ENCODE measurements at regions not wholly inside any gene's neighbourhood (a gene's known extent, or its start where the extent isn't known, plus 50 kb on each side); places are given as distances from the start of the nearest gene placed in this dataset.

- DNase-seq: no peak
Observed at GRCh38 chr3:132196113-132196512, 121.1 kb upstream of the ACP3 start.

- DNase-seq: no peak
Observed at GRCh38 chr3:132198516-132198915, 118.7 kb upstream of the ACP3 start.

- no peak for DNase-seq
Observed at GRCh38 chr3:132199451-132199850, 117.8 kb upstream of the ACP3 start.

GRCh38 chr3:132202586-132202985 lies 114.6 kb upstream of the ACP3 start:
- no peak for DNase-seq

GRCh38 chr3:132203889-132204596 lies 113.2 kb upstream of the ACP3 start:
- no peak for DNase-seq

- no peak for DNase-seq
Observed at GRCh38 chr3:132205609-132206008, 111.6 kb upstream of the ACP3 start.

DNA sequence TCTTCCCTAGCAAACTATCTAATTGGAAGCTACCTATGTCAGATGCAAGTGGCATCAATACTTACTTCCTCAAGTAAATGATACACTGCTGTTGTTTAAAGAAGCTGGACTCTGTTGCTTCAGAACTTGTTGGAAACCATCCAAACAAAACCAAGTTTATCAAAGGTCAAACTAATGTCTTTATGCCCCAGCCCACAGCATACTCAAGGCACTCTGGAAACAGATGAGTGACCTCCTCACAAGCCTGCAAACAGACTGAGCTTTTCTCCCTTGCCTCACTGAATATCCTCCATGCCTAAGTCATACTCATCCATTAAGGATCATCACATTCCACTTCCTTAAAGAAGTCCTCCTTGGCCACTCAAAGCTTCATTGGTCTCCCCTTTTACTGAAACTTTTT lies 107.4 kb upstream of the ACP3 start:
- DNase-seq: no peak

DNA sequence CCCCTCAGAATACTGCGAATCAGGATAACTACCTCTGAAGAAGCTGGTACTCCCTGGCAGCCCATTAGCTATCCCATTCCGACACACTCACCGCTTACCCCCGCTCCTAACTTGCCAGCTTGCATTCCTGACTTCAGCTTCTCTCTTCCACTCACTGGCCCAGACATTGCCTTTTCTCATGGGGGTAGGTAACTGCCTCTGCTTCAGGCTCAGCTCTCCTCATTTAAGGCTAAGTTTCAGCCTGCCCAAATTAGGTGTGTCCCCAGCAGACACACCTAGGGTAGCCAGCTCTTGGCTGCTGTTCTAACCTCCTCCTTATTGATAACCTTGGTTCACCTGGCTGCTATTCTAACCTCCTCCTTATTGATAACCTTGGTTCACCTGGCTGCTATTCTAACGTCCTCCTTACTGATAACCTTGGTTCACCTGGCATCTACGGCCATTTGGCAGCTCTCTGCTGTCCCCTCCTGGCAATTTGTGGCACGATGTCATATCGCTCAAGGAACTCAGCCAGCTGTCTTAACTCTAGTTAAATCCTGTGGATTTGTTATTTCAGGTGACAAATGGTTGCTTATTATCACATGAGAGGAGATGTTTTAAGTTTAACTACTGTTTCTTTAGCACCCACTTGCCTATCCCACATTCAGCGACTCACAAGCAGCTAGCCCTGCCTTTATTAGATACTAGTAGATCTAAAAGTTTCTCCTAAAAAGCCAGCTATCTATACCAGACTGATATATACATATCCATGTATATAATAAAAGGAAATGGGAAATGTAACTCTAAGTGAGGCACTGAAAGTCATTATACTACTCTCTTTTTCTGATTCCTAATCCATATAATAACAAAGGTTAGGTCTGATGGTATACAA lies 106.5 kb upstream of the ACP3 start:
- no peak for DNase-seq

GRCh38 chr3:132211896-132212295 lies 105.3 kb upstream of the ACP3 start:
- DNase-seq: no peak

- DNase-seq: no peak
Observed at GRCh38 chr3:132218817-132219755, 98.1 kb upstream of the ACP3 start.

DNA sequence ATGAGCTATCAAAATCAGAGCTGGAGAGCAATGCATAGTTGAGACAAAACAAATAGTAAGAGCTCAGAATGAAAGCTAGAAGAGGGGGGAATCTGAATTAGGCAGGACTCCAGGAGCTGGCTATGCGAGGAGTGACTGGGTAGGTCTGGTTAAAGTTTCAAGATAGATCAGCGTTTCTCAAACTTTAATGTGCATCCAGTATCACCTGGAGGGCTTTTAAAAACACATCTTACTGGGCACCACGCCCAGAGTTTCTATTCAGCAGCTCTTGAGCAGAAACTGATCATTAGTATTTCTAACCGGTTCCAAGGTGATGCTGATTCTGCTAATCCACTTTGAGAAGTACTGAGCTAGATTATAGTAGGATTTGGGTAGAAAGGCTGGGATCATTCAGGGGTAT lies 96.2 kb upstream of the ACP3 start:
- peak; percentile 80 for DNase-seq

- DNase-seq: peak; percentile 97
Observed at GRCh38 chr3:132222868-132223538, 94.2 kb upstream of the ACP3 start.

- no peak for DNase-seq
Observed at GRCh38 chr3:132225664-132226063, 91.5 kb upstream of the ACP3 start.

DNA sequence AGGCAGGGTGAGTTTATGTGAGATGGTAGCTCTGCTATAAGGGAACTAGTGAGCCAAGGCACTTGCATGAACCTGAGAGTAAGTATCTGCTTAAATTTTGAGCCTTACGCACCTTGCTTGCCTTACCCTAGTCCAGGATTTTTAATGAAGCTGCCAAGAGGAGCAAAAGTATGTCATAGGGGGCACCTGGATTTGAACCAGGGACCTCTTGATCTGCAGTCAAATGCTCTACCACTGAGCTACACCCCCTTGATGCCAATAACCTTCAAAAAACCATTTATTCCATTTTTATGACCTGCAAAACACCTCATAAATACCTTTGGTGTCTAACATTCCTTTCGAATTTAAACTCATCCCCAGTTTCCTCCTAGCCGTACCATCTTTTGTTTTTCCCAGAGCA lies 88.3 kb upstream of the ACP3 start:
- no peak for DNase-seq

GRCh38 chr3:132229641-132230040 lies 87.6 kb upstream of the ACP3 start:
- DNase-seq: no peak

- DNase-seq: no peak
Observed at GRCh38 chr3:132230156-132231000, 86.8 kb upstream of the ACP3 start.

- DNase-seq: no peak
Observed at GRCh38 chr3:132231633-132232032, 85.6 kb upstream of the ACP3 start.

DNA sequence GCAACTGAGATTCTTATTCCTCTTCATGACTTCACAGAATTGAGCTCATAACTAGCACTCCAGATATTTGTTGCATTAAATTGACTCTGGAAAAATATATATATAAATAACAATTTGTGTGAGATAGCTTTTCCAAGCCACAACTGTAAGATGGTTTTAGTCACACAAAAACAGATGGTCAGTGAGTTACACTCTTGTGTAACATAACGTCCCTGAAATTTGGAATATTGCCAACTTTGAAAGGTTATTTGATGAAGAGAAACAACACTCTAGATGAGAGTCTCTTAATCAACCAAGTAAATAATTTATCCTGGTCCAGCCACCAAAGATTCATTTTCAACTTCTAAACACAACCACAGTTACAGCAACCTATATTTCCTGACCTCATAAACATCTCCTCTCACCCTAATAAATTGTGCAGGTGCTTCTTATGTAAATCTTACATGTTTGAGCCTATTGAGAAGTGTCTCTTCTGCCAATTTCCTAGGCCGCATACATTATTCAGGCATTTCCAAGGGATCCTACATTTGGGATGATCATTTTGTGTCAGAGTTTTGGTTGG lies 84.9 kb upstream of the ACP3 start:
- peak; percentile 44 for DNase-seq

- DNase-seq: no peak
Observed at GRCh38 chr3:132236701-132237651, 80.2 kb upstream of the ACP3 start.

DNA sequence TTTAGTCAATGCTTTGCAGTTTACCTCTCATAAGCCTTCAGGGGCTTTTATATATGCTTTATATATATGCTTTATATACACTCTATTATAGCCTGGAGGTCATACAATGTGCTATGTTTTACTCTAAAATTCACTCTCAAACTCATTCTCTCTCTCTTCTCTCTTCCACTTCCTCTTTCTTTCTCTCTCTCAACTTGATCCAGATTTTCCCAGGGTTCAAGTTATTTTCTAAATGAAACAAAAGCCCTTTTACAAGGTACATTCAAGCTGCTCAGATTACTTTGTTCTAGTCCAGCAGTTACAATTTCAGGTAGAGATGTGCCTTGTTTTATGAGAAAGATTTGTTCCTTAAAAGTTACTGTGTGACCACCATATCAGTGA lies 79.6 kb upstream of the ACP3 start:
- DNase-seq: no peak

Measured in DMS79 (cell line).